Dendritic cell treated with granulocyte-macrophage colony-stimulating factor and Interleukin-4, amounts not matched to agents 40 ng/mL and 50 ng/mL, for 4 days (primary cell): ENCODE measurements at regions not wholly inside any gene's neighbourhood (a gene's known extent, or its start where the extent isn't known, plus 50 kb on each side); places are given as distances from the start of the nearest gene placed in this dataset.

Experiments used
- H3K27ac Mint-ChIP-seq: one replicate; pipeline ENCODE4 v1.8.0; 2022; ENCODE audit warnings: mild to moderate bottlenecking, mixed read lengths
- H3K27me3 Mint-ChIP-seq: one replicate; pipeline ENCODE4 v1.8.0; 2022; ENCODE audit warnings: mild to moderate bottlenecking, mixed read lengths
- H3K36me3 Mint-ChIP-seq: one replicate; pipeline ENCODE4 v1.8.0; 2022; ENCODE audit warnings: low read depth, mixed read lengths
- H3K4me1 Mint-ChIP-seq: one replicate; pipeline ENCODE4 v1.8.0; 2022; ENCODE audit warnings: low read depth, mixed read lengths
- H3K4me3 Mint-ChIP-seq: one replicate; pipeline ENCODE4 v1.8.0; 2022; ENCODE audit warnings: mild to moderate bottlenecking, moderate library complexity, mixed read lengths
- H3K9me3 Mint-ChIP-seq: one replicate; pipeline ENCODE4 v1.8.0; 2022; ENCODE audit warnings: mixed read lengths
- intact Hi-C: fragments of 100-400 bp; cut with micrococcal nuclease; formaldehyde crosslinking; loops from one replicate; pipeline ENCODE4 v1.15.0; 2022

DNA sequence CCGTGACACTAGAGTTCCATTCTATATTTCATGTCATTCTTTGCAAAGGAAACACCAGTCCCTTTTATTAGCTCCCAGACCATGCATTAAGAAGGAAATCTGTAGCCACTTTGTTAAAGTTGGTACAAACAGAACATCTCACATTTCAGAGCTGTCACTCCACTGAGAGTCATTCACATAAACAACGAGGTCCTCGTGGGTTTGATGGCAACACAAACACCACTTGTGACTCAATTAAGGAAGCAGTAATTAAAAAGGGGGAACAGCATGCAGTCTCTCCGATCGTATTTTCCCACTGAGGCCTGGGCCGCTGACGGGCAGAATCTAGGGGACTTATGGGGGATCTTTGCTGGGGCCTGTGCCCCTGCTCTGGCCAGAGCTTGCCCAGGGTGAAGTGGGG lies 94.2 kb upstream of the ZNF618 start:
- H3K4me3 Mint-ChIP-seq, result no peak overlapping the region
- H3K27me3 Mint-ChIP-seq, result peaks cover 1% of the 10 kb centered on the region
- H3K27ac Mint-ChIP-seq, result no peak overlapping the region
- peaks cover 15% of the 10 kb centered on the region for H3K4me1 Mint-ChIP-seq
- no peaks in the 10 kb centered on the region for H3K9me3 Mint-ChIP-seq
- intact Hi-C loops, result no loop called here
- H3K36me3 Mint-ChIP-seq, result no peaks in the 10 kb centered on the region

DNA sequence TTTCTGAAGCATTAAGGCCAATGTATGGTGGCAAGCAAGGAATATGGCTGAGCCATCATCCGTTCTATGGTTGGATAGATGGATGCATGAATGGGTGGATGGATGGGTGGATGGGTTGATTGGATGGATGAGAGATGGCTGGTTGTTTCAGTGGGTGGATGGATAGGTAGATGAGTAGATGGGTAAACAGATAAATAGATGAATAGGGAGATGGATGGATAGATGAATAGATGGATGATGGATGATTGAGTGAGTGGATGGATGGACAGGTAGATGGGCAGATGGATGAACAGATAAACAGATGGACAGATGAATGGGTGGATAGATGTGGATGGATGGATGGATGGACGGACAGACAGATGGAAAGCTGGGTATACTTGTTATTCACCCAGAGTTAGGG lies 92.6 kb upstream of the ZNF618 start:
- Mint-ChIP-seq H3K27me3 (peaks cover 5% of the 10 kb centered on the region), H3K4me3 (no peak overlapping the region), H3K36me3 (no peaks in the 10 kb centered on the region), H3K9me3 (no peaks in the 10 kb centered on the region), H3K27ac (no peak overlapping the region), H3K4me1 (peaks cover 15% of the 10 kb centered on the region)
- intact Hi-C loops, result no loop called here

DNA sequence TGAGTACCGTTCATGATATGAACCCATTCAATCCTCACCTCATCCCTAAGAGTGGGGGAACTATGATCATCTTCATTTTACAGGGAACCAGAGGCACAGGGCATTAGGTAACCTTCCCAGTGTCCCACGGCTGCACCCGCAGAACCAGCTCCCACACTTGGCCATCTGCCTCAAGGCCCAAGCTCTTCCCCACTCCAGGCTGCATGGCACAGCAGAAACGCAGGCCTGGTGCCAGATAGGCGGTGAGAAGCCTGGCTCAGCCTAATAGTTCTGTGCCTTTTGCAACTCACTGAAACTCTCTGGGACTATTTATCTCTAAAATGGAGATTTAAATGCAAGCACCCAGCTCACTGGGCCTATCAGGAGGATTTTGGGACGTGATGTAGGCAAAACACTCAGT lies 90.8 kb upstream of the ZNF618 start:
- H3K27me3 Mint-ChIP-seq, result peaks cover 7% of the 10 kb centered on the region
- no peaks in the 10 kb centered on the region for H3K9me3 Mint-ChIP-seq
- peaks cover 15% of the 10 kb centered on the region for H3K4me1 Mint-ChIP-seq
- H3K4me3 Mint-ChIP-seq, result no peak overlapping the region
- no peak overlapping the region for H3K27ac Mint-ChIP-seq
- H3K36me3 Mint-ChIP-seq, result no peaks in the 10 kb centered on the region
- intact Hi-C loops, result no loop called here

DNA sequence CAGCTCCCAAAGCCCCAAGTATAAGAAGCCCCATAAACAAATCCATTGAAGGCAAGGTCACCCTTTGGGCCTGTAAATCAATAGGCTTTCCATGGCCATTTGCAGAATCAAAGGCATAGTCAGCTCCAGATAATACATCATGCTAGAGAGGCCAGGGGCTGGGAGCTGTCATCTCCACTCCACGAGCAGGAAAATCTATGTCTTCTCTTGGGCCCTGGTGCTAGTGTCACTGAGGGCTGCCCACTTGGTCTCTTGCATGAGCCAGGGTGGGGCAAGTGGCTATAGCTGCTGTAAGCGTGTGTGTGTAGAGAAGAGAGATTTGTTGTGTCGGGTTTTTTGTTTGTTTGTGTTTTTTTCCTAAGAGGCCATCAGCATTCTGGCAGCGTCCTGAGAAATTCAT lies 90.0 kb upstream of the ZNF618 start:
- Mint-ChIP-seq H3K4me1 (peaks cover 15% of the 10 kb centered on the region), H3K4me3 (no peak overlapping the region), H3K36me3 (no peaks in the 10 kb centered on the region), H3K9me3 (no peaks in the 10 kb centered on the region), H3K27ac (no peak overlapping the region), H3K27me3 (peaks cover 10% of the 10 kb centered on the region)
- intact Hi-C loops, result no loop called here

DNA sequence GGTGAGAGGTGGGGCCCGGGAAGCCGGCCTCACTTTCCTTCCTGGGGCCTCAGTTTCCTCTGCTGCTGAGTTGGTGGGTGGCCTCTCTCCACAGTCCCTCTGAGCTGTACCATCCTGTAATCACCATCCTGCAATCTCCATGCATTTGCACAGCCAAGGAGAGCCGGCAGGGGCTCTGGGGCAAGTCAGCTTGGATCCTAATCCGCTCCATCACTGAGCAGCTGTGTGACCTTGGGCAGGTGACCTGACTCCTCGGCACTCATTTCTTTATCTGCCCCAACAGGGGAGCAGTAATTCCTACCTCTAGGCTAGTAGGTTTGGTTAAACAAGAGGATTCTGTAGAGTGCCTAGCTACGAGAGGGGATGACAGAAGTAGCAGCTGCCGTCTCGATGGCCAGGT lies 88.2 kb upstream of the ZNF618 start:
- Mint-ChIP-seq H3K27me3 (peaks cover 11% of the 10 kb centered on the region), H3K4me3 (no peak overlapping the region), H3K4me1 (peaks cover 15% of the 10 kb centered on the region), H3K9me3 (no peaks in the 10 kb centered on the region), H3K27ac (no peak overlapping the region), H3K36me3 (no peaks in the 10 kb centered on the region)
- intact Hi-C loops, result no loop called here

DNA sequence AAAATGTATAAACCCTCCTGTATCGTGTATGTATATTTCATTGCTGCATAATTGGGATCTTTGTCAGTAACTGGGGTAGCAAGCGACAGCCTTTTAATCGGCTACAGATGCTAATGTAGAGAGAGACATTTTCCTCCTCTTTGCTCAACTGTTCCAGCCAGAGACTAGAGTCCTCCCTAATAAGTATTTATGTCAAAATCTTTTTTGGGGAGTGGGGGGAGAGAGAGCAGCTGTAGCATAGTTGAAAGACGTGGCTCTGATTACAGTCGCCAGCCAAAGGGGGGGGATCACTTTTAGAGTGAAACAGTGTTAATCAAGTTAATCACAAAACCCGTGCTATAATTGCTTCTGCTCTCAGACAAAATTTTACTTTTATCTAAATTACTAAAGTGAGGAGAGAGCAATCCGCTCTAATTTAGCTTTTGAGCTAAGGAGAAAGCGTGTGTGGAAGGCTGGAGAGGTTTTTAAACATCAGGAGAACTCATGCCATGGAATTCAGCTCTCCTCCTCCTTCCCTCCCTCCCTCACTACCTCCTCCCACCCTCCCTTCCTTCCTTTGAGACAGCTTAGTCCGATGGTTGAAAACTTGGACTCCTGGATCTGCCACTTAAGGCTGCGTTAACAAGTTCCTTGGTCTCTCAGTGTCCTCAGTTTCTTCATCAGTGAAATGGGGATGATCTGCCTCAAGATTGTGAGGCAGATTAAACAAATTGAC lies 87.3 kb upstream of the ZNF618 start:
- Mint-ChIP-seq H3K27ac (no peak overlapping the region), H3K4me1 (peaks cover 15% of the 10 kb centered on the region), H3K9me3 (no peaks in the 10 kb centered on the region), H3K36me3 (no peaks in the 10 kb centered on the region), H3K4me3 (no peak overlapping the region), H3K27me3 (peaks cover 10% of the 10 kb centered on the region)
- intact Hi-C loops, result no loop called here

DNA sequence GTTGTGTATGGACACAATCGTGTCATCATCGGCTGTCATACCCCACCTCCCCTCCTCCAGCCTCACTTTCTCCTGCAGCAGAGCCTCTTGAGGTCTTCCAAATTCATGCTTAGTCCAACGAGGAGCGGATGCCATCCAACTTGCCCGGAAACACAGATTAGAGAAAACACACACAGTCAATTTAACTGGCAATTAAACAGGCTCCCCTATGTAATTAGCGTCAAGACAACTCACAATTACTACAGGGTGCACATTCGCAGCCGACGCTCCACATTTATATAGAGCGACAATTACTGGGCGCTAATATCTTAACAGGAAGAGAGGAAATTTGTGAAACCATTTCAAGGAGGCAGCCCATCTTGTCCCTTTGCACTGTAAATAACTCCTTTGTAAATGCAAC lies 86.0 kb upstream of the ZNF618 start:
- Mint-ChIP-seq H3K4me3 (no peak overlapping the region), H3K4me1 (peaks cover 8% of the 10 kb centered on the region), H3K9me3 (no peaks in the 10 kb centered on the region), H3K27ac (no peak overlapping the region), H3K27me3 (peaks cover 10% of the 10 kb centered on the region), H3K36me3 (no peaks in the 10 kb centered on the region)
- intact Hi-C loops, result no loop called here

DNA sequence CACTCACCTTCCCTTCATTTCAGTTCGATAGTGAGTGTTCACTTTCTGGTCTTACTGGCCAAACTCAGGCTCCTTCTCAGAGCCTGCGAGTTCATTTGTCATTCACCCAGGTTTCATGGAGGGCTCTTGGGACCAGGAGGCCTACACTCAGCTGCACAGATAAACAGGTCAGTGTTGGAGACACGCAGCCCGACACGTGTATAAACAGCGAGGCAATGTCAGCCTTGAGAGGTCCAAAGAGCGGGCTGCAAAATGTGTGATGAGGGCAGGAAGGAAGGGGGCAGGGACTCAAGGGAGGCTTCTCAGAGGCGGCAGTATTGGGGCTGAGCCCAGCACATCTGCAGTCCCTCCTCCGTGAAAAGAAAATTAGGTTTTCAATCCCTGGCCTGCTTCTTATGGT lies 82.6 kb upstream of the ZNF618 start:
- intact Hi-C loops, result no loop called here
- Mint-ChIP-seq H3K4me3 (no peak overlapping the region), H3K9me3 (no peaks in the 10 kb centered on the region), H3K27me3 (peaks cover 8% of the 10 kb centered on the region), H3K36me3 (no peaks in the 10 kb centered on the region), H3K4me1 (no peaks in the 10 kb centered on the region), H3K27ac (no peak overlapping the region)

DNA sequence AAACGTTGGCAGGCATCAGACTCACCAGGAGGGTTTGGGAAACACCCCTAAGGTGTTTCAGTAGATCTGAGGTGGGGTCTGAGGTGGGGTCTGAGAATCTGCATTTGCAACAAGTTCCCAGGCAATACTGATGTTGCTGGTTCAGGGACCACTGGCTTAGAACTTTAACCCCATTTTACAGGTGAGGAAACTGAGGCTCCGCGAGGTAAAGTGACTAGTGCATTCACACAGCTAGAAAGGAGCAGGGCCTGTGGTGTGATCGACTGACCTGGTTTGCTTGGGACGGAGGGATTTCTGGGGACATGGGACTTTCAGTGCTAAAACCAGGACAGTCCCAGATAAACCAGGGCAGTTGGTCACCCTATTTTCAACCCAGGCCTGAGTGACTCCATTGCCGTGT lies 81.4 kb upstream of the ZNF618 start:
- peaks cover 6% of the 10 kb centered on the region for H3K27me3 Mint-ChIP-seq
- intact Hi-C loops, result no loop called here
- no peaks in the 10 kb centered on the region for H3K36me3 Mint-ChIP-seq
- H3K4me3 Mint-ChIP-seq, result no peak overlapping the region
- H3K9me3 Mint-ChIP-seq, result no peaks in the 10 kb centered on the region
- no peak overlapping the region for H3K27ac Mint-ChIP-seq
- H3K4me1 Mint-ChIP-seq, result no peaks in the 10 kb centered on the region

DNA sequence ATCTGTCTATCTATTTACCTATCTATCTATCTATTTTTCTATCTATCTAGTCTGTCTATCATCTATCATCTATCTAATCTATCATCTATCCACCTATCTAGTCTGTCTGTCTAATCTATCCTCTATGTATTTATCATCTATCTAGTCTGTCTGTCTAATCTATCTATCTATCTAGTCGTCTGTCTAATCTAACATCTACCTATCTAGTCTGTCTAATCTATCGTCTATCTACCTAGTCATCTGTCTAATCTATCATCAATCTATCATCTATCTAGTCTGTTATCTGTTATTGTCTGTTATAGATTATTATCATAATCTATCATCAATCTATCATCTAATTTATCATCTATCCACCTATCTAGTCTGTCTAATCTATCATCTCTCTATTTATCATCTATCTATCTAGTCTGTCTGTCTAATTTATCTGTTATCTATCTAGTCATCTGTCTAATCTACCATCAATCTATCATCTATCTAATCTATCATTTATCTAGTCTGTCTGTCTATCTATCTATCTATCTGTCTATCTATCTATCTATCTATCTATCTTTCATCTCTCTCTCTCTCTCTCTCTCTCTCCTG lies 80.2 kb upstream of the ZNF618 start:
- Mint-ChIP-seq H3K4me1 (no peaks in the 10 kb centered on the region), H3K27me3 (peaks cover 5% of the 10 kb centered on the region), H3K9me3 (no peaks in the 10 kb centered on the region), H3K4me3 (no peak overlapping the region), H3K36me3 (no peaks in the 10 kb centered on the region), H3K27ac (no peak overlapping the region)
- intact Hi-C loops, result no loop called here

DNA sequence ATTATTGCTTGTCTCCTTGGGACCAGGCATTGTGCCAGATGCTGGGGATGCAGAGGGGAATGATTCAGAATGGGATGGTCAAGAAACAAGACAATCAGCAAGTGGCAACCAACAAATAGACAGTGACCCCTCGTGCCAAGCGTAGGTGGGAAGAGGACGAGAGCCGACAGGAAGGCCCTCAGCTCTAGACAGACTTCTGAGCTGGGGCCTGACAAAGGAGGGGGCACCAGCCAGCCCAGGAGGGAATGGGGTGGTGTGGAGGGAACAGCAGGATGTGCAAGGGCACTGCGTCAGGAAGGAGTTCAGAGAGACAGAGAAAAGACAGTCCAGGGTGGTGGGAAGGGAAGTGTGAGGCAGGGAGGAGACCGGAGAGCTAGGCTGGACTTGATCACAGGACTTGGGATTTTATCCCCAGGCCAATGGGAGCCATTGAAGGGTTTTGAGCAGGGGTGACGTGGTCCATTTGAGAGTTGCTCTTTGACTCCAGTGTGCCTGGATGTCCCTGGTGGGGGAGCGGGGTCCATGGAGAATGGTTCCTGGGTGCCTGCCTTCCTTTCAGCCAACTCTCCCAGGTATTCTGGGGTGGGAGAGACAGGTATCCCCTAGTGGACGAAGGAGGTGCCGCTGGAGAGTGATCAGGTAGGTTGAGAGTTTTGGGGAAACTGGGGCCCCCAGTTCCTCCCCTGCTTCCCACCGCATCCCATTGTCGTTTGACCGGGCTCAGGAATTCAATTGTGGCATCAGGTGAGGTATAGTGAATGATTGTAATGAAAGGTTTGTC lies 79.3 kb upstream of the ZNF618 start:
- Mint-ChIP-seq H3K4me3 (no peak overlapping the region), H3K27ac (no peak overlapping the region), H3K27me3 (peaks cover 2% of the 10 kb centered on the region), H3K36me3 (no peaks in the 10 kb centered on the region), H3K9me3 (no peaks in the 10 kb centered on the region), H3K4me1 (no peaks in the 10 kb centered on the region)
- intact Hi-C loops, result no loop called here

DNA sequence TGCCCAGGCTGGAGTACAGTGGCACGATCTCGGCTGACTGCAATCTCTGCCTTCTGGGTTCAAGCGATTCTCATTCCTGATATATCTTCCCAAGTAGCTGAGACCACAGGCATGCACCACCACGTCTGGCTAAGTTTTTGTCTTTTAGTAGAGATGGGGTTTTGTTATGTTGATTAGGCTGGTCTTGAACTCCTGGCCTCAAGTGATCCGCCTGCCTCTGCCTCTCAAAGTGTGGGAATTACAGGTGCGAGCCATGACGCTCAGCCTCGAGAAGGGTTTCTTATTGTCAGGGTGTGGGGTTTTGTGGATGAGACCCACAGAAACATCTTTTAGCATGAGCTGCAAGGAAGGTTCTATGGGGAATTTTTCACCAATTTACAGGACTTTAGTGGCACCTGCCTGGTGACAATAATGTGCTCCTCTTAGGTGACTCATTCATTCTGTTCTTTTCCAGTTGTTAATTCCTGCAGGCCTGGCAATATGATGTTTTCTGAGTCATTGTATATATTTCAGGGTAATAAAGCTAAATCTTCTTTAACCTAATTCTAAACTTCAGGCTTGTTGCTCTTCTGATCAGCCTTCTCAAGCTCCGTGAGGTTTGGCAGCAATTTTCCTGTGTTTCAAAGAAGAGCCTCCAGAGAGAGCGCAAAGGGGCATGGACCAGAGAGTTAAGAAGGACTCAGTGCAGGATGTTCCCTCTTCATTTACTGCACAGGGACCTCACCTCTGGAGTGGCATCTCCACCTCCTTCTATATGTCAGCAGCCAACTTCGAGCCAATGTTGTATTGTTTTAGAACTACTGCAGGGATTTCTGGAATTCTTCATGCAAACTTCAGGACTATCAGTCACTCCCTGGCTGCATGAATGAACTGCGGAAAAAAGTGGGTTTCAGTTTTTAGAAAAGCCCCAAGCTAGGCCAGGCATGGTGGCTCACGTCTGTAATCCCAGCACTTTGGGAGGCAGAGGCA lies 77.8 kb upstream of the ZNF618 start:
- Mint-ChIP-seq H3K9me3 (no peaks in the 10 kb centered on the region), H3K27ac (no peak overlapping the region), H3K4me1 (no peaks in the 10 kb centered on the region), H3K27me3 (peaks cover 2% of the 10 kb centered on the region), H3K4me3 (no peak overlapping the region), H3K36me3 (no peaks in the 10 kb centered on the region)
- intact Hi-C loops, result no loop called here

DNA sequence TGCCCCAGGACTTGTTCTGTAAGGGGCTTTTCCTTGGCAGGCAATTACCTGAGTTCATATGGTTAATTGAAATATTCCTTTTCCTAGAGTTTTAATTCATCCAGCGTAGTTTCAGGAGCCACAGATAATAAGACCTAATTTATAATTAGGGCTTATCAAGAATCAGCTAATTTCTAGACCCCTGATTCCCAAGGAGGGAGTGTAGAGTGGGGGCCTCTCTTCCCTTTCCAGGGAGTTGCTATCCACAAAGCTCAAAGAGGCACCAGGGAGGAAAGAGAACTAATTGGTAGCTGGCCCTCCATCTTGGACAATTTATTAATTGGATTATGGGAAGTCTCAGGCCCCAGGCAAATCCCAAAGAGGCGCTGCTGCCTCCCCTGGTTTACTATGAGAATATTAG lies 75.8 kb upstream of the ZNF618 start:
- no peaks in the 10 kb centered on the region for H3K4me1 Mint-ChIP-seq
- H3K9me3 Mint-ChIP-seq, result no peaks in the 10 kb centered on the region
- no peaks in the 10 kb centered on the region for H3K36me3 Mint-ChIP-seq
- peaks cover 2% of the 10 kb centered on the region for H3K27me3 Mint-ChIP-seq
- H3K4me3 Mint-ChIP-seq, result no peak overlapping the region
- intact Hi-C loops, result no loop called here
- no peak overlapping the region for H3K27ac Mint-ChIP-seq
